Osteoblast (primary cell): ENCODE measurements at regions not wholly inside any gene's neighbourhood (a gene's known extent, or its start where the extent isn't known, plus 50 kb on each side); places are given as distances from the start of the nearest gene placed in this dataset.

Source experiments
- DNase-seq: peaks from one replicate; pipeline ENCODE4 v3.0.0; 2011; ENCODE audit warnings: low spot score, mixed read lengths; ENCODE audit not compliant: insufficient read length; ENCODE audit errors: missing footprints
- H2AFZ ChIP-seq: 2 replicates; pipeline ENCODE4 v1.6.0; 2011; ENCODE audit warnings: mild to moderate bottlenecking, low read length
- H3K27ac ChIP-seq: 2 replicates; pipeline ENCODE4 v1.5.1; 2011; ENCODE audit warnings: mild to moderate bottlenecking, low read depth, low read length, moderate library complexity
- H3K27me3 ChIP-seq: 2 replicates; pipeline ENCODE4 v1.6.0; 2012; ENCODE audit warnings: mild to moderate bottlenecking, control low read depth, inconsistent platforms, low read length, moderate library complexity; ENCODE audit not compliant: insufficient read depth
- H3K36me3 ChIP-seq: 2 replicates; pipeline ENCODE4 v1.5.1; 2011; ENCODE audit warnings: mild to moderate bottlenecking, low read length, control low read depth, moderate library complexity; ENCODE audit not compliant: insufficient read depth
- H3K4me1 ChIP-seq: 2 replicates; pipeline ENCODE4 v1.5.1; 2011; ENCODE audit warnings: mild to moderate bottlenecking, low read length, control low read depth, moderate library complexity; ENCODE audit not compliant: insufficient read depth
- H3K4me2 ChIP-seq: 2 replicates; pipeline ENCODE4 v1.6.0; 2011; ENCODE audit warnings: mild to moderate bottlenecking, low read length; ENCODE audit not compliant: insufficient read depth
- H3K4me3 ChIP-seq: fragments of 200-600 bp; sonication (generic); 3 replicates; pipeline ENCODE4 v1.5.1; 2012; ENCODE audit warnings: mild to moderate bottlenecking, low read length, inconsistent platforms; ENCODE audit not compliant: insufficient read depth
- H3K79me2 ChIP-seq: 2 replicates; pipeline ENCODE4 v1.6.0; 2012; ENCODE audit warnings: mild to moderate bottlenecking, low read length, control low read depth, inconsistent platforms; ENCODE audit not compliant: insufficient read depth
- H3K9me3 ChIP-seq: 2 replicates; pipeline ENCODE4 v1.5.1; 2011; ENCODE audit warnings: low read depth, low read length, control low read depth
- H4K20me1 ChIP-seq: 2 replicates; pipeline ENCODE4 v1.6.0; 2012; ENCODE audit warnings: mild to moderate bottlenecking, low read length, control low read depth; ENCODE audit not compliant: insufficient read depth
- TF ChIP-seq, protein P1 (sequence below): IDR thresholded peaks from 2 replicates; pipeline ENCODE4 v1.5.1; 2011; ENCODE audit warnings: mild to moderate bottlenecking, low read depth, low read length, moderate library complexity; ENCODE audit errors: extremely low read depth

DNA sequence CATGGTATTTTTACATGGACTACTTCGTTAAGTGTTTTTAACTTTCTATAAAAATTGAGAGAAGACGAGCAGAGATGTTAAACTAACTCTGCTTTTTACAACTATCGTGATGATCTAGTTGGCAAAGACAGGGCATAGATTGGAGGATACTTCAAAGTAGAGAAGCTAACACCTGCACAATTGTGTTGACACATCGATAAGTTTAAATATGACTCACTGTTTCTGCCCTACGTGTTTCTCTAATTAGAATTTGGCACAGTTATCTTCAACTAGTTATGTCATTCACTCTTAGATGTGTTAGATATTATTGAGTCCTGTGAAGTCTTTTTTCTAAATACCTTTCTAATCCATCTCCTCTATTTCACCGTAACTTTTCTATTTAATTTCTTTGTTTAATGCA, 68.5 kb upstream of the FERD3L start:
- Histone ChIP-seq H4K20me1 (no peaks in the 10 kb centered on the region), H3K9me3 (no peaks in the 10 kb centered on the region), H3K36me3 (no peaks in the 10 kb centered on the region), H3K4me3 (no peak overlapping the region), H2AFZ (no peak overlapping the region), H3K79me2 (no peaks in the 10 kb centered on the region), H3K27me3 (no peaks in the 10 kb centered on the region), H3K4me2 (no peak overlapping the region), H3K27ac (no peak overlapping the region), H3K4me1 (peaks cover 10% of the 10 kb centered on the region)
- TF ChIP-seq, protein P1, sequence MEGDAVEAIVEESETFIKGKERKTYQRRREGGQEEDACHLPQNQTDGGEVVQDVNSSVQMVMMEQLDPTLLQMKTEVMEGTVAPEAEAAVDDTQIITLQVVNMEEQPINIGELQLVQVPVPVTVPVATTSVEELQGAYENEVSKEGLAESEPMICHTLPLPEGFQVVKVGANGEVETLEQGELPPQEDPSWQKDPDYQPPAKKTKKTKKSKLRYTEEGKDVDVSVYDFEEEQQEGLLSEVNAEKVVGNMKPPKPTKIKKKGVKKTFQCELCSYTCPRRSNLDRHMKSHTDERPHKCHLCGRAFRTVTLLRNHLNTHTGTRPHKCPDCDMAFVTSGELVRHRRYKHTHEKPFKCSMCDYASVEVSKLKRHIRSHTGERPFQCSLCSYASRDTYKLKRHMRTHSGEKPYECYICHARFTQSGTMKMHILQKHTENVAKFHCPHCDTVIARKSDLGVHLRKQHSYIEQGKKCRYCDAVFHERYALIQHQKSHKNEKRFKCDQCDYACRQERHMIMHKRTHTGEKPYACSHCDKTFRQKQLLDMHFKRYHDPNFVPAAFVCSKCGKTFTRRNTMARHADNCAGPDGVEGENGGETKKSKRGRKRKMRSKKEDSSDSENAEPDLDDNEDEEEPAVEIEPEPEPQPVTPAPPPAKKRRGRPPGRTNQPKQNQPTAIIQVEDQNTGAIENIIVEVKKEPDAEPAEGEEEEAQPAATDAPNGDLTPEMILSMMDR, result no peak
- no peak for DNase-seq

DNA sequence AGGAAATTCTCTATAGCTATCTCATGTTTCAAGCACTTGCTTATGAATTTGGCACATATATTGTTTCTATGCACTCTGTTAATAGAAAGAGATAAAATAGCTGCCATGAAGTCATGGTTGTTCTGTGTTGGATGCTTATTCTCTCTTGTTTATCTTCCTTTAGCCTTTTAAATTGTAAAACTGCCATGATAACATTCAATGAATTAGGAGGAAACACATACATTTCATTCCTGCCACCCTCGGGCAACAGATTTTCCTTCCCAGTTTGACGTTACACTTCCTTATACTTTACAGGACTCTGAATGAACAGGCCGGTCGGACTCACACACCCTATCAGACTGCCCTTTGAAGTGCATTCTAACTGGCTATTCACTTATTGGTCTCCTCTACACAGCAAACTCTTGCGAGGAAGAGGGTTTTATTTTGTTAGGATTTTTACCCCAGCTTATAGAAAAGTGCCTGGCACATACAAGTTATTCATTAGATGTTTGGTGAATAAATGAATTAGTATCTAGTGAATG, 65.7 kb upstream of the FERD3L start:
- Histone ChIP-seq H3K79me2 (no peaks in the 10 kb centered on the region), H3K4me3 (no peak overlapping the region), H2AFZ (no peak overlapping the region), H4K20me1 (no peaks in the 10 kb centered on the region), H3K36me3 (no peaks in the 10 kb centered on the region), H3K27ac (no peak overlapping the region), H3K27me3 (no peaks in the 10 kb centered on the region), H3K9me3 (no peaks in the 10 kb centered on the region), H3K4me1 (peaks cover 8% of the 10 kb centered on the region), H3K4me2 (no peak overlapping the region)
- TF ChIP-seq, protein P1, result no peak
- no peak for DNase-seq

DNA sequence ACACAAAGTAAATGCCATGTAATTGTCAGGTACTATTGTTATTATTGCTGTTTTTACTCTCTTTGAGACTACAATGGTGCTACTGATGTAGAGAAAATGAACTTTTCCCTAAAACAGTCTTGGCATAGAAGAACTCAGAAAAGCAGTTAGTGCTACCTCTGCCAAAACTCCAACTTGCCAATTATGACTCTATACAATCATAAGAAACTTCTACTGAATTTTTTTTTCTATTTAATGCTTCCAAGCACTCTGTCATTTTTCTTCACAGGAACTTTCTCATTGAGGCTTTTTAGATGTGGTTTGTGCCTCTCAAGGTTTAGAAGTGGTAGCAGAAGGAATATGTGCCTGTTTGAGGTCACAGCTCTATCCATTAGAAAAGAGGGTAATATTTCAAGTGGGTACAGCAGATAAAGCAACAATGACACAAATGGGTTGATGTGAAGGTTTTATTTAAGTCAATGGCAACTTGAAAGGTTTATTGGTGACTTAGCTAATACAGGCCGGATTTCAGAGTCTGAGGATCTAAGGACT, 64.0 kb upstream of the FERD3L start:
- H3K36me3 ChIP-seq, result no peaks in the 10 kb centered on the region
- H3K27me3 ChIP-seq, result no peaks in the 10 kb centered on the region
- H2AFZ ChIP-seq, result no peak overlapping the region
- no peaks in the 10 kb centered on the region for H3K79me2 ChIP-seq
- no peak overlapping the region for H3K4me3 ChIP-seq
- no peak for DNase-seq
- no peaks in the 10 kb centered on the region for H4K20me1 ChIP-seq
- no peak overlapping the region for H3K27ac ChIP-seq
- H3K4me2 ChIP-seq, result no peak overlapping the region
- TF ChIP-seq, protein P1, result no peak
- H3K4me1 ChIP-seq, result no peaks in the 10 kb centered on the region
- H3K9me3 ChIP-seq, result no peaks in the 10 kb centered on the region

DNA sequence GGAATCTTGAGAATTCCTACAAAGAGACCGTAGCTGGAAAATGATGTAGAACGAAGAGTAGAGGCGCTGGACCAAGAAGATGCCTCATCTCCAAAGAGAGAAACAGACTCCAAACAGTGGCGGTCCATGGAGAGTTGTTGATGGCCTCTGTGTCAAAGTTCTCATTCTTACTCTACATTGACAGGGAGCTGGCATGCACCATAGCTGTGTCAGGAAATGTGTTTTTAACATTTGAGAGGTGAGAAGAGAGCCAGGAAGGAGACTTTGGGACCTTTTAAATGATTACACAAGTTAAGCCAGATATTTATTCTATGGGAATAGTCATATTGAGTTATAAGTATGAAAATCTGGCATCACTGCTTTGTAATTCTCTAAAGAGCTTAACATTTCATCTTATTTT, 61.5 kb upstream of the FERD3L start:
- DNase-seq, result no peak
- Histone ChIP-seq H3K9me3 (no peaks in the 10 kb centered on the region), H3K4me1 (peaks cover 14% of the 10 kb centered on the region), H2AFZ (no peak overlapping the region), H3K27me3 (no peaks in the 10 kb centered on the region), H3K4me2 (no peak overlapping the region), H3K36me3 (no peaks in the 10 kb centered on the region), H3K4me3 (no peak overlapping the region), H3K79me2 (no peaks in the 10 kb centered on the region), H4K20me1 (no peaks in the 10 kb centered on the region), H3K27ac (no peak overlapping the region)
- TF ChIP-seq, protein P1, result no peak
